ENCODE measurements at regions not wholly inside any gene's neighbourhood (a gene's known extent, or its start where the extent isn't known, plus 50 kb on each side); places are given as distances from the start of the nearest gene placed in this dataset.
"Not testable (repeated sequence)": the region's sequence is repeated elsewhere in the genome, so short reads cannot be mapped to it uniquely, and the experiment has no call there.

- TF ChIP-seq, protein P1, sequence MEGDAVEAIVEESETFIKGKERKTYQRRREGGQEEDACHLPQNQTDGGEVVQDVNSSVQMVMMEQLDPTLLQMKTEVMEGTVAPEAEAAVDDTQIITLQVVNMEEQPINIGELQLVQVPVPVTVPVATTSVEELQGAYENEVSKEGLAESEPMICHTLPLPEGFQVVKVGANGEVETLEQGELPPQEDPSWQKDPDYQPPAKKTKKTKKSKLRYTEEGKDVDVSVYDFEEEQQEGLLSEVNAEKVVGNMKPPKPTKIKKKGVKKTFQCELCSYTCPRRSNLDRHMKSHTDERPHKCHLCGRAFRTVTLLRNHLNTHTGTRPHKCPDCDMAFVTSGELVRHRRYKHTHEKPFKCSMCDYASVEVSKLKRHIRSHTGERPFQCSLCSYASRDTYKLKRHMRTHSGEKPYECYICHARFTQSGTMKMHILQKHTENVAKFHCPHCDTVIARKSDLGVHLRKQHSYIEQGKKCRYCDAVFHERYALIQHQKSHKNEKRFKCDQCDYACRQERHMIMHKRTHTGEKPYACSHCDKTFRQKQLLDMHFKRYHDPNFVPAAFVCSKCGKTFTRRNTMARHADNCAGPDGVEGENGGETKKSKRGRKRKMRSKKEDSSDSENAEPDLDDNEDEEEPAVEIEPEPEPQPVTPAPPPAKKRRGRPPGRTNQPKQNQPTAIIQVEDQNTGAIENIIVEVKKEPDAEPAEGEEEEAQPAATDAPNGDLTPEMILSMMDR (IDR thresholded peaks at IDR 0.05) = not testable (repeated sequence)
- not testable (repeated sequence) for TF ChIP-seq POLR2A, EP300 (IDR thresholded peaks at IDR 0.05)
These were observed 176.2 kb upstream of the ZNF322 start for GRCh38 chr6:26835707-26836106.

Data from ovary (tissue), 3 donors.